GM21723 (cell line): ENCODE measurements at regions not wholly inside any gene's neighbourhood (a gene's known extent, or its start where the extent isn't known, plus 50 kb on each side); places are given as distances from the start of the nearest gene placed in this dataset.
"Not testable (repeated sequence)": the region's sequence is repeated elsewhere in the genome, so short reads cannot be mapped to it uniquely, and the experiment has no call there.

Experiments
- ATAC-seq: cut with Tn5 transposase; IDR thresholded peaks from one replicate; pipeline ENCODE4 v1.9.1; 2021; ENCODE audit warnings: mild to moderate bottlenecking, moderate library complexity; ENCODE audit not compliant: unreplicated experiment

DNA sequence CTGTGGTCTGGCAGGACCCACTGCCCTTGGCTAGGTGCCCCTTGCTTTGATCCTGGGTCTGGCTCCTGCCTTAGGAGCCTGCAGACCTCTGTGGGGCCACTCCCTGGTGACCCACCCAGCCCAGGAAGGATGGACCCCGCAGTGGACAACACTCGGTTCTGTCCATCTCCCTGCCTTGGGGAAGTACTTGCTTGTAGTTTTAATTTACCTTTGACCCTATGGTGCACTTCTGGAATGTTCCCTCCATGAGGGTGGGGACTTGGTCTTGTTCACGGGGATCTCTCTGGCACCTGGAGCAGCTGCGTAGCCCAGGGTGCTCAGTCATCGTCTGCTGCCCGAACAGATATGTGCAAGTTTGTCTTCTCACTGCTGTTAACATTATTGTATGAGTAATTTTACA is 171.3 kb downstream of the TRIM43 start:
- ATAC-seq, result not testable (repeated sequence)

DNA sequence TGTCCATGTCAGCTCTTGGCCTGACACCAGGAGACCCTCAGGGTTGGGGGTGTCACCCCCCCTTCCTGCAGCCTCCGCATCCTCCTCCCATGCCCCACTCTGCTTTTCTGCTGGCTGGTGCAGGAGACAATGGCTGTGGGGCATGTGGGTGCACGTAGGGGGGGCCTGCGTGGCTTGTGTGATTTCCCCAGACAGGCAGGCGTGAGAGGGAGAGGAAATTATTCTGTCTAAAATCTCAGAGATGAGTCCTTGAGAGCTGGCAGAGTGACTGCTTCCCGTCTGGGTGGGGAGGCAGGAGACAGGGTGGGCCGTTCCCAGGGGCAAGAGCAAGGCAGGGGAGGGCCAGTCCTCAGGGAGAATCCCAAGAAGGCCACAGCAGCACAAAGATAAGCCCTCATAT is 173.2 kb downstream of the TRIM43 start:
- ATAC-seq, result not testable (repeated sequence)

DNA sequence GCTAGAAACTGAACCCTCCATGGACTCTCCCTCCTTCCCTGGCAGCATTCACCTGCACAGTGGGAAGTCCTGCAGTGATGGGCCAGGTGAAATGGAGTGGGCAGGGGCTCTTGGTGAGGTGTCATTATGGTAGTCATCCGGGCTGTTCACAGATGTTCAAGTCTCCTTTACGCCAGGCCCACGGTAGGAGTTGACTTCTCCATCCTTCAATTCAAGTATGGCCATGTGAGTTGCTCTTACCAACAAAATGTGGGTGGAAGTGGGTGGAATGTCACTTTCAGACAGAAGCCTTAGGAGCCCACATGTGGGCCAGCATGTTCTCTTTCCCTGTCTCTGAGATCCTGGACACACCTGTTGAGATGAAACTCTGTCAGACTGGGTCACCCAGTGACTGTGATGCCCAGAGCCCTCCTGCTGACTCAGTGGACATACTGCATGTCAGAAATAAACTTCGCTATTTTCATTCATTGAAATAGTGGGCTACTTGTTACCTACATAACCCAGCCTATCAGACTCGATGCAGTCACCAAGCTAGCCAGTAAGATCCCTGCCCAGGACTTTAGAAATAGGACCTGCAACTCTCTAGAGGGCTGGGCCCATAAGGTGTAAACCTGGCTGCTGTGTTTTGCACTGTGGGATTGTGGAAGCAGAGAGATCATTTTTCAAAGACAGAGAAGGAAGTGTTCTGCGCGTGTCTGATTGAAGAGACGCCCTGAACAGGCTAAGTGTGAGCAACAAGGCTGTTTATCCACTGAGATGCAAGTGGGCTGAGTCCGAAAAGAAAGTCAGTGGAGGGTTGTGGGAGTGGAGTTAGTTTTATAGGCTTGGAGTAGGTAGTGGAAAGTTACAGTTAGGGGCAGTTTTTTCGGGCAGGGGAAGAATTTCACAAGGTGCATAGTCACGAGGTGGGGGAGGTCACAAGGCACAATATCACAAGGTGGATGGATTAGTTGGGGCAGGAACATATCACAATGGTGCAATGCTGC is 174.4 kb downstream of the TRIM43 start:
- not testable (repeated sequence) for ATAC-seq

DNA sequence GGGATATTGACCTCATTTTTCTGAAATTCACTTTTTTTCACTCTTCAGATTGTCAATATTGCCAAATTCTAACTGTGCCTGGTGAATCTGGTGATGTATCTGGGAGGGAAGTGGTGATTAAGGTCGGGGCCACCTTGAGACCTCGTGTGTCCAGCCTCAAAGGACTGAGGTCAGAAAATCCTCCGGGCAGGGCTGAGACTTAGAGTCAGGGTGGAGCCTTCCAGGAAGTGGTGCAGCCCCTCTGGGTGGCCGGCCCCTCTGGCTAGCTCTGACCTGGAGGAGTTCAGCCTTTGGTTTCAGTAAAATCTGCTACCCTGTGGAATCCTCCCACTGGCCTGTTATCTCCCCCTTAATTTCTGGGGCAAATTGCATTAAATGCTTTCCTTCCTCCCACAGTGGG is 175.7 kb downstream of the TRIM43 start:
- ATAC-seq, result not testable (repeated sequence)

DNA sequence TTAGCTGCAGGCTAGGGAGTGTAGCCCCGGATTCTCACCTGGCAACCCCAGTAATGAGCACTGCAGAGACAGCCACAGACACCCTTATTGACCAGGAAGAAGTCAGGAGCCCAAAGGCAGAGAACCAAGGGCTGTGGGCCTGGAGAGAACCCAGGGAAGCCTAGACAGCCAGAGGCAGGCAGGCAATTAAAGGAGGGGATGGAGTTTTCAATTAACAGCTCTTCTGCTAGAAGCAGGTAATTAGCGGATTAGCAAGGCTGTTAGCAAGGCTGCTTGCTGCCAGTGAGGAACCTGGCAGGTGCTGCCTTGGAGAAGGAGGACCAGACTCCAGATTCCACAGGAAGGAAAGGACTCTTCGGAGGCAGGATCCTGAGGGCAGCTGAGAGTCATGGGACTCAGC is 176.1 kb downstream of the TRIM43 start:
- ATAC-seq, result not testable (repeated sequence)

DNA sequence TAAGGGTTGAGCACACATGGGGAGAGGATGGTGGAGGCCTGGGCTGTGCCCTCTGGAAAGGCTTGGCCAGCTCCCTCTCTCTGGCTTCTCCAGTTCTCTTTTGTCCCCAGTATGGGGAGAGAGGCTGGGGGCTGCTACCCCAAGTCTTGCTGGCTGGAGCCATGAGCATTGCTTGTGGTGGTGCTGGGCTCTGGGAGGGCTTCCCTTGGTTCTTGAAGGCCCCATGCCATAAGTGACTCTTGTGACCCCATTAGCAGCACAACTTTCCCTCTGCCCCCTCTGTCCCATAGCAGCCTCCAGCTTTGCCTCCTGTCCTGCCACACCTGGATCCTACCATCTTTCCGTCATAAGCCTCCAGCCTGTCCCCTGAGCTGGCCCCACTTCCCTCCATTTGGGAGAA is 177.5 kb downstream of the TRIM43 start:
- not testable (repeated sequence) for ATAC-seq

DNA sequence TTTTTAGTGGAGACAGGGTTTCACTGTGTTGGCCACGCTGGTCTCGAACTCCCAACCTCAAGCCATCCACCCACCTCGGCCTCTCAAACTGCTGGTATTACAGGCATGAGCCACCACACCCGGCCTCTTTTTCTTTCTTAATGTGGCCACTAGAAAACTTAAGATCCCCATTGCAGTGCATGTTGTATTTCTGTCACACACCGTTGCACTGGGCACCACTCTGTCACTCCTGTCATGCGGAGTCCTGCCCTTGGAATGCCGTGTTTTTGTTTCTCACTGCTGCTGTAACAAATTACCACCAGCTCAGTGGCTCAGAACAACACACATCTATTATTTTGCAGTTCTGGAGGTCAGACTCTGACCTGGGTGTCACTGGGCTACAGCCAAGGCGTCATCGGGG is 178.9 kb downstream of the TRIM43 start:
- ATAC-seq, result not testable (repeated sequence)

DNA sequence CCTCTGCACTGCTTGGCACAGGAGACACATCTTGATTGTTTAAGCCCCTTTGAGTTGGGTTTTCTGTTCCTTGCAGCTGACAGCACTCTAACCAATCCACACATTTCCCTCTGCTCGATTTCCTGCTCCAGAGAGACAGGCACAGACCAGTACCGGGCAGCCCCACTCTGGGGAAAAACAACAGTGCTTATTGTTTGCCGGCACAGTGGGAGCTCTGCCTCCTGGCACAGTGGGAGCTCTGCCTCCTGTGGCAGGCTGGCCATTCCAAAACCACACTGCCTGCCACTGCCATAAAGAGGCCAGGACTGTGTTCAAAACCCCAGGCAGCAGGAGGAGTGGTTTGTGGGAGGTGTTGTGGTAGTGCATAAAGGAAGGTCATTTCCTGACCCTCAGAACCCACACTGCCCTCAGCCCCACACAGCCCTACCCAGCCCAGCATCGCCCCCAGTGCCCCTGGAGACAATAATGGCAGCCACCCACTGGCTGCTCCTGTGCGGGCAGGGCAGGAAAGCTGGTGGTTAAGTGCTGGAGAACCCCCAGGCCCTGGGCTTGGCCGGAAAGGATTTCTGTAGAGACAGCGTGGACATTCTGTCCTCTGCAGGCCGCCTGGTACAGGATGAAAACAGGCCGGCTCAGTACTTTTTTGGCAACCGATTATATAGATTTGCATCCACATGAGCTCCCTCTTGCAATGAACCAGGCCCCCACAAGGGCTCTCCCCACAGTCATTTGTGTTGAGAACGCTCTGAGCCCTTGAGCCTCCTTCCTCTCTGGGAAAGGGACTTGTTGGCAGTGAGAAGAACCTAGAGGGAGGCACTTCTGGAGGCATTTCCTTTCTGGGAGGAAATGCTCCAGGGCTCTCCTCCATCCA is 182.8 kb downstream of the TRIM43 start:
- not testable (repeated sequence) for ATAC-seq

DNA sequence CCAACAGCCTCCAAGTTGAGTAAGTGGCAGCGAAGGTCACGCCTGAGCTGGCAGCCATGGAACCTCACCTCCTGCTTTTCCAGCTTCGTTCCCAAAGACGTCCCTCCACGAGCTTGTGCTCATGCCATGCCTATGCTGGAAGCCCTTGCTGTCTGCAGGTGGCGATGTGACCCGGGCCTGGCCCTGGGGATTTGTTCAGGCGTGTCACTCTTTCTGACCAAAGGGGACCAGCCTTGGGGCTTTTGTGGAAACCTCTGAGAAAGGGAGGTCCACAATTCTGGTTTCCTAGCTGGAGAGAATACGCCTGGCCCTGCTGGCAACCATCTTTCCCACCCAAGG is 183.4 kb downstream of the TRIM43 start:
- ATAC-seq, result not testable (repeated sequence)
